ENCODE measurements at regions not wholly inside any gene's neighbourhood (a gene's known extent, or its start where the extent isn't known, plus 50 kb on each side); places are given as distances from the start of the nearest gene placed in this dataset.

DNA sequence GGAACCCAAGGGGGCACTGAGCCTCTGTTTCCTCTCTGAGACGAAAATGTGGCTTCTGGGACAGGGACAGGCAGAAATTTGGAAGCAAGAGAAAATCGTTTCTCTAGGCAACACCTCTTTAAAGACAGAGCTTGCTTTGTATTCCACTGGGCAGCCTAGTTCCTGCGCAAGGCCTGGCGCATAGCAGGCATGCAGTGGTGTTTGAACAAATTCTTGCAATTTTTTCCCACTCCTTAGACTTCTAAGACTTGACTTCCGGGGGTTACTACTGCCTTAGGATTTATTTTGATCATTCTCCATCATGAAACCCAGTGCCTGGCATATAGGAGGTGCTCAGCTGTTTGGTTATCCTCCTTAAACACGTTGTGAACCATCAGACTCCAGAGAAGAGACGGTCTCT is 249.0 kb upstream of the KCNG1 start:
- TF ChIP-seq, protein P1, sequence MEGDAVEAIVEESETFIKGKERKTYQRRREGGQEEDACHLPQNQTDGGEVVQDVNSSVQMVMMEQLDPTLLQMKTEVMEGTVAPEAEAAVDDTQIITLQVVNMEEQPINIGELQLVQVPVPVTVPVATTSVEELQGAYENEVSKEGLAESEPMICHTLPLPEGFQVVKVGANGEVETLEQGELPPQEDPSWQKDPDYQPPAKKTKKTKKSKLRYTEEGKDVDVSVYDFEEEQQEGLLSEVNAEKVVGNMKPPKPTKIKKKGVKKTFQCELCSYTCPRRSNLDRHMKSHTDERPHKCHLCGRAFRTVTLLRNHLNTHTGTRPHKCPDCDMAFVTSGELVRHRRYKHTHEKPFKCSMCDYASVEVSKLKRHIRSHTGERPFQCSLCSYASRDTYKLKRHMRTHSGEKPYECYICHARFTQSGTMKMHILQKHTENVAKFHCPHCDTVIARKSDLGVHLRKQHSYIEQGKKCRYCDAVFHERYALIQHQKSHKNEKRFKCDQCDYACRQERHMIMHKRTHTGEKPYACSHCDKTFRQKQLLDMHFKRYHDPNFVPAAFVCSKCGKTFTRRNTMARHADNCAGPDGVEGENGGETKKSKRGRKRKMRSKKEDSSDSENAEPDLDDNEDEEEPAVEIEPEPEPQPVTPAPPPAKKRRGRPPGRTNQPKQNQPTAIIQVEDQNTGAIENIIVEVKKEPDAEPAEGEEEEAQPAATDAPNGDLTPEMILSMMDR (IDR thresholded peaks at IDR 0.05; ENCODE audit: insufficient read depth, low read length, poor library complexity, severe bottlenecking): no peak
- no peak for TF ChIP-seq EZH2phosphoT487 (conservative IDR thresholded peaks at IDR 0.05; ENCODE audit: low read length)

All from SU-DHL-6 (cell line).